Upper lobe of left lung (tissue), 6 donors: ENCODE measurements at regions not wholly inside any gene's neighbourhood (a gene's known extent, or its start where the extent isn't known, plus 50 kb on each side); places are given as distances from the start of the nearest gene placed in this dataset.

ENCODE experiments used
- ATAC-seq, 2 donors: fragments of 200-7000 bp; cut with Tn5 transposase; one replicate each; pipeline ENCODE4 v1.9.1; 2022; ENCODE audit warnings: mild to moderate bottlenecking in 2 of 2, moderate library complexity in 2 of 2; ENCODE audit not compliant: low FRiP score in 2 of 2
- DNase-seq, 2 donors: peaks; one replicate each; pipeline ENCODE4 v3.0.0-alpha.2; 2019 to 2020
- H3K27ac ChIP-seq, 4 donors: fragments of 200-600 bp; sonication (generic); one replicate each; pipeline ENCODE4 v1.5.1; 2016 to 2019
- H3K27me3 ChIP-seq, 4 donors: fragments of 200-600 bp; sonication (generic); one replicate each; pipeline ENCODE4 v1.5.1; 2017 to 2019
- H3K36me3 ChIP-seq, 4 donors: fragments of 200-600 bp; sonication (generic); one replicate each; pipeline ENCODE4 v1.5.1; 2016 to 2019
- H3K4me1 ChIP-seq, 4 donors: fragments of 200-600 bp; sonication (generic); one replicate each; pipeline ENCODE4 v1.5.1; 2018 to 2019
- H3K4me3 ChIP-seq, 4 donors: fragments of 200-600 bp; sonication (generic); one replicate each; pipeline ENCODE4 v1.5.1; 2017 to 2019; ENCODE audit warnings: mild to moderate bottlenecking in 2 of 4, moderate library complexity in 1 of 4
- H3K9me3 ChIP-seq, 4 donors: fragments of 200-600 bp; sonication (generic); one replicate each; pipeline ENCODE4 v1.5.1; 2018 to 2019
- CTCF ChIP-seq, 6 experiments: fragments of 450-650 bp in 4 of 6; fragments of 200-600 bp in 2 of 6; sonication (generic) in 2 of 6; IDR thresholded peaks; one replicate each; pipeline ENCODE4 v1.5.1; 2016 to 2019; ENCODE audit warnings: antibody characterized with exemption in 6 of 6
- EP300 ChIP-seq, 4 donors: sonication (generic); formaldehyde crosslinking; IDR thresholded peaks; one replicate each; pipeline ENCODE4 v1.5.1; 2017; ENCODE audit warnings: antibody characterized with exemption in 4 of 4, control low read depth in 2 of 4
- POLR2A ChIP-seq, 4 donors: fragments of 450-650 bp; IDR thresholded peaks; one replicate each; pipeline ENCODE4 v1.5.1; 2016 to 2017; ENCODE audit warnings: antibody characterized with exemption in 4 of 4, mild to moderate bottlenecking in 2 of 4
- POLR2AphosphoS5 ChIP-seq, 2 donors: sonication (generic); formaldehyde crosslinking; IDR thresholded peaks; one replicate each; pipeline ENCODE4 v1.5.1; 2017; ENCODE audit warnings: antibody characterized with exemption in 2 of 2
- WGBS, 2 donors: methylation state at CpG; one replicate each; pipeline ENCODE4 v1.1.5; 2017 to 2018; 5-methylcytosine and 5-hydroxymethylcytosine counted together
- donor health status: DM: no; HTN: no; CAD: no; lungs with moderate emphysema.
- donor health status: DM: no; HTN: yes; CAD: no; lungs with severe emphysema.

- Histone ChIP-seq H3K27ac (no peak overlapping the region), H3K4me3 (no peak overlapping the region), H3K27me3 (no peaks in the 10 kb centered on the region), H3K4me1 (no peaks in the 10 kb centered on the region), H3K36me3 (no peaks in the 10 kb centered on the region), H3K9me3 (peaks cover 0 to 9% (median 3%) of the 10 kb centered on the region in 4 donors)
- TF ChIP-seq EP300 (IDR thresholded peaks at IDR 0.05) (no peak), POLR2AphosphoS5 (IDR thresholded peaks at IDR 0.05) (no peak), POLR2A (IDR thresholded peaks at IDR 0.05) (no peak), CTCF (IDR thresholded peaks at IDR 0.05) (no peak)
- WGBS, 2 donors = 63% methylated on average over 3 of the region's 3 CpGs
- no peak for DNase-seq
- no peak for ATAC-seq
Measured at GRCh38 chr3:54014067-54014466, 108.3 kb upstream of the CACNA2D3 start.

- ATAC-seq = no peak
- 66 to 85% methylated on average over 2 of the region's 2 CpGs for WGBS, 2 donors
- TF ChIP-seq POLR2A (IDR thresholded peaks at IDR 0.05) = no peak
- no peak for TF ChIP-seq EP300 (IDR thresholded peaks at IDR 0.05)
- TF ChIP-seq POLR2AphosphoS5 (IDR thresholded peaks at IDR 0.05) = no peak
- no peak for TF ChIP-seq CTCF (IDR thresholded peaks at IDR 0.05)
Measured at GRCh38 chr3:54008744-54009143, 113.6 kb upstream of the CACNA2D3 start.

GRCh38 chr3:54008099-54008498 lies 114.3 kb upstream of the CACNA2D3 start:
- TF ChIP-seq POLR2A (IDR thresholded peaks at IDR 0.05) (no peak), EP300 (IDR thresholded peaks at IDR 0.05) (no peak), CTCF (IDR thresholded peaks at IDR 0.05) (no peak)
- WGBS, 2 donors = 79 to 88% methylated on average over 6 of the region's 6 CpGs
- Histone ChIP-seq H3K27ac (no peak overlapping the region), H3K27me3 (no peaks in the 10 kb centered on the region), H3K4me3 (no peak overlapping the region), H3K9me3 (no peaks in the 10 kb centered on the region), H3K36me3 (no peaks in the 10 kb centered on the region), H3K4me1 (no peaks in the 10 kb centered on the region)
- ATAC-seq = no peak
- no peak for DNase-seq

More at GRCh38 chr3:54008744-54009143, 113.6 kb upstream of the CACNA2D3 start:
- H3K27me3 ChIP-seq = no peaks in the 10 kb centered on the region
- no peaks in the 10 kb centered on the region for H3K36me3 ChIP-seq
- no peak overlapping the region for H3K4me3 ChIP-seq
- no peak overlapping the region for H3K27ac ChIP-seq
- no peak for DNase-seq
- H3K9me3 ChIP-seq = no peaks in the 10 kb centered on the region
- no peaks in the 10 kb centered on the region for H3K4me1 ChIP-seq

- TF ChIP-seq CTCF (IDR thresholded peaks at IDR 0.05) (no peak), EP300 (IDR thresholded peaks at IDR 0.05) (no peak), POLR2A (IDR thresholded peaks at IDR 0.05) (no peak), POLR2AphosphoS5 (IDR thresholded peaks at IDR 0.05) (no peak)
- H3K4me1 ChIP-seq = no peaks in the 10 kb centered on the region
- no peaks in the 10 kb centered on the region for H3K36me3 ChIP-seq
- no peaks in the 10 kb centered on the region for H3K27me3 ChIP-seq
- DNase-seq (no peak), ATAC-seq (no peak)
- no peak overlapping the region for H3K4me3 ChIP-seq
- H3K9me3 ChIP-seq = no peaks in the 10 kb centered on the region
- 70 to 79% methylated on average over 5 of the region's 5 CpGs for WGBS, 2 donors
- no peak overlapping the region for H3K27ac ChIP-seq
Measured at GRCh38 chr3:54004335-54004734, 112.7 kb upstream of the SELENOK start.

GRCh38 chr3:54003136-54003535 lies 111.5 kb upstream of the SELENOK start:
- Histone ChIP-seq H3K27ac (no peak overlapping the region), H3K36me3 (no peaks in the 10 kb centered on the region), H3K4me3 (no peak overlapping the region), H3K9me3 (no peaks in the 10 kb centered on the region), H3K4me1 (no peaks in the 10 kb centered on the region), H3K27me3 (no peaks in the 10 kb centered on the region)
- 78 to 81% methylated on average over 9 of the region's 9 CpGs for WGBS, 2 donors
- no peak for TF ChIP-seq POLR2A (IDR thresholded peaks at IDR 0.05)
- no peak for TF ChIP-seq EP300 (IDR thresholded peaks at IDR 0.05)
- no peak for TF ChIP-seq POLR2AphosphoS5 (IDR thresholded peaks at IDR 0.05)
- no peak for TF ChIP-seq CTCF (IDR thresholded peaks at IDR 0.05)
- DNase-seq = peak in 1 of 2 donors; percentile 17
- ATAC-seq = no peak
